Fibroblast of lung (primary cell): ENCODE measurements at regions not wholly inside any gene's neighbourhood (a gene's known extent, or its start where the extent isn't known, plus 50 kb on each side); places are given as distances from the start of the nearest gene placed in this dataset.

Experiments
- EZH2 ChIP-seq: IDR thresholded peaks from 2 replicates; pipeline ENCODE4 v1.5.1; 2012; ENCODE audit warnings: low read length, control low read depth, mild to moderate bottlenecking; ENCODE audit errors: missing control alignments
- TF ChIP-seq, protein P1 (sequence below), 2 donors: IDR thresholded peaks in 1 of 2; conservative IDR thresholded peaks in 1 of 2; 1 replicate in 1 of 2; 2 replicates in 1 of 2; pipeline ENCODE4 v1.5.1; 2011 to 2012; ENCODE audit warnings: low read length in 2 of 2, control low read depth in 1 of 2, inconsistent platforms in 1 of 2, low read depth in 1 of 2, mild to moderate bottlenecking in 1 of 2

DNA sequence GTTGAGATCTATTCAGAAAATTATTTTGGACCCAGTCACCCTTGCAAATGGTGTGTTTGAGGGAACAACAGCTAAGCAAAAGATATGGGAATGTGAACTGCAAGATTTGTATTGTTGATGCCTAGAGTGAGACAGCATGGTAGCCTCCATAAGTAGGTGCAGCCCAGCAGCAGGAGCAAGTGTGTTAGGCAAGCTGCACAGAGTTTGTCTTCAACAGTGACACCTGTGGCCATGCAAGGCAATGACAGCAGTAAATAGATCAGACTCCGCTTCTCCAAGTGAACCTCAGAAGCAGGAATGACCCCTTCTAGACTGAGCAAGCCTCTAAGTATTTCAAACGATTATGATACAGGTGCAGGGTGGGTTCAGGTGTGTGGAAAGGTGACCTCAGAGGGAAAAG lies 133.4 kb upstream of the MSX1 start:
- TF ChIP-seq, protein P1, sequence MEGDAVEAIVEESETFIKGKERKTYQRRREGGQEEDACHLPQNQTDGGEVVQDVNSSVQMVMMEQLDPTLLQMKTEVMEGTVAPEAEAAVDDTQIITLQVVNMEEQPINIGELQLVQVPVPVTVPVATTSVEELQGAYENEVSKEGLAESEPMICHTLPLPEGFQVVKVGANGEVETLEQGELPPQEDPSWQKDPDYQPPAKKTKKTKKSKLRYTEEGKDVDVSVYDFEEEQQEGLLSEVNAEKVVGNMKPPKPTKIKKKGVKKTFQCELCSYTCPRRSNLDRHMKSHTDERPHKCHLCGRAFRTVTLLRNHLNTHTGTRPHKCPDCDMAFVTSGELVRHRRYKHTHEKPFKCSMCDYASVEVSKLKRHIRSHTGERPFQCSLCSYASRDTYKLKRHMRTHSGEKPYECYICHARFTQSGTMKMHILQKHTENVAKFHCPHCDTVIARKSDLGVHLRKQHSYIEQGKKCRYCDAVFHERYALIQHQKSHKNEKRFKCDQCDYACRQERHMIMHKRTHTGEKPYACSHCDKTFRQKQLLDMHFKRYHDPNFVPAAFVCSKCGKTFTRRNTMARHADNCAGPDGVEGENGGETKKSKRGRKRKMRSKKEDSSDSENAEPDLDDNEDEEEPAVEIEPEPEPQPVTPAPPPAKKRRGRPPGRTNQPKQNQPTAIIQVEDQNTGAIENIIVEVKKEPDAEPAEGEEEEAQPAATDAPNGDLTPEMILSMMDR (conservative IDR thresholded peaks at IDR 0.05 in 1 of 2, IDR thresholded peaks at IDR 0.05 in 1 of 2; ENCODE audit: low read depth in 1 of 2, low read length in 2 of 2): peak in 1 of 2 donors; percentile 21
- TF ChIP-seq EZH2: no peak
